Panc1 (cell line): ENCODE measurements at regions not wholly inside any gene's neighbourhood (a gene's known extent, or its start where the extent isn't known, plus 50 kb on each side); places are given as distances from the start of the nearest gene placed in this dataset.

ENCODE experiments used
- ATAC-seq: fragments of 200-7000 bp; cut with Tn5 transposase; 2 replicates; pipeline ENCODE4 v1.9.1; 2020; ENCODE audit warnings: mild to moderate bottlenecking, moderate library complexity
- BruUV-seq: library from RNA; stranded (reverse); fragments of 400-500 nt; replicated peaks from 2 replicates; lab custom pipeline; 2021; lab: Mats Ljungman, UMichigan
- CTCF ChIA-PET: fragments of 300-600 bp; sonication (Branson Sonifier 250); formaldehyde crosslinking; loops from one replicate; lab custom pipeline; 2022; ENCODE audit warnings: antibody characterized with exemption; lab: Charles Lee
- POLR2A ChIA-PET: fragments of 300-600 bp; sonication (Branson Sonifier 250); formaldehyde crosslinking; loops from one replicate; lab custom pipeline; 2022; ENCODE audit warnings: antibody characterized with exemption; lab: Charles Lee
- DNase-seq: peaks from one replicate; pipeline ENCODE4 v3.0.0-alpha.2; 2010; ENCODE audit warnings: low read depth, low spot score
- H3K27ac ChIP-seq: 2 replicates; pipeline ENCODE4 v1.5.1; 2011; ENCODE audit warnings: mild to moderate bottlenecking, low read length, inconsistent platforms
- H3K27me3 ChIP-seq: fragments of 200-500 bp; sonication (Bioruptor generic); 2 replicates; pipeline ENCODE4 v1.6.0; 2014; ENCODE audit warnings: low read length, inconsistent platforms; ENCODE audit not compliant: control insufficient read depth, insufficient read depth
- H3K36me3 ChIP-seq: fragments of 200-500 bp; sonication (Bioruptor generic); 2 replicates; pipeline ENCODE4 v1.5.1; 2014; ENCODE audit warnings: inconsistent platforms, mild to moderate bottlenecking, low read length, moderate library complexity; ENCODE audit not compliant: control insufficient read depth, insufficient read depth
- H3K4me1 ChIP-seq: 2 replicates; pipeline ENCODE4 v1.5.1; 2011; ENCODE audit warnings: inconsistent platforms, mild to moderate bottlenecking, low read length, moderate library complexity; ENCODE audit not compliant: control insufficient read depth, insufficient read depth
- H3K4me3 ChIP-seq, 2 experiments: 2 replicates each; pipeline ENCODE4 v1.5.1; 2011 to 2012; ENCODE audit warnings: low read depth in 2 of 2, low read length in 2 of 2, mild to moderate bottlenecking in 2 of 2, inconsistent platforms in 1 of 2, moderate library complexity in 1 of 2
- H3K9me3 ChIP-seq: fragments of 200-500 bp; sonication (Bioruptor generic); 2 replicates; pipeline ENCODE4 v1.5.1; 2014; ENCODE audit warnings: low read depth, mild to moderate bottlenecking, inconsistent platforms, low read length, moderate library complexity; ENCODE audit not compliant: control insufficient read depth, insufficient read depth
- POLR2AphosphoS5 ChIP-seq: IDR thresholded peaks from 2 replicates; pipeline ENCODE4 v1.6.1; 2012; ENCODE audit warnings: mild to moderate bottlenecking, low read depth, low read length, moderate library complexity
- SIN3A ChIP-seq: IDR thresholded peaks from 2 replicates; pipeline ENCODE4 v1.6.1; 2012; ENCODE audit warnings: low read depth, mild to moderate bottlenecking, low read length, moderate library complexity, borderline replicate concordance; ENCODE audit not compliant: insufficient read depth
- TCF7L2 ChIP-seq: IDR thresholded peaks from 2 replicates; pipeline ENCODE4 v1.6.1; 2011; ENCODE audit warnings: mild to moderate bottlenecking, low read depth, low read length, inconsistent platforms
- in situ Hi-C: cut with HindIII; loops from 2 replicates; pipeline ENCODE4 v1.10.0; 2016; ENCODE audit warnings: low sequenced_read_pairs, low pct_unique_long_range_greater_than_20kb
- intact Hi-C: fragments of 100-400 bp; cut with micrococcal nuclease; formaldehyde crosslinking; loops from one replicate; pipeline ENCODE4 v1.10.0; 2022; ENCODE audit not compliant: unreplicated experiment
- TF ChIP-seq, protein P1 (sequence below): fragments of 450-650 bp; IDR thresholded peaks from 2 replicates; pipeline ENCODE4 v1.5.1; 2017; ENCODE audit warnings: mild to moderate bottlenecking
- TF ChIP-seq, protein P2 (sequence below), 2 experiments: IDR thresholded peaks; 2 replicates each; pipeline ENCODE4 v1.6.1; 2011 to 2012; ENCODE audit warnings: low read depth in 2 of 2, control low read depth in 1 of 2, low read length in 1 of 2, mild to moderate bottlenecking in 1 of 2, moderate library complexity in 1 of 2; ENCODE audit not compliant: insufficient read depth in 1 of 2

DNA sequence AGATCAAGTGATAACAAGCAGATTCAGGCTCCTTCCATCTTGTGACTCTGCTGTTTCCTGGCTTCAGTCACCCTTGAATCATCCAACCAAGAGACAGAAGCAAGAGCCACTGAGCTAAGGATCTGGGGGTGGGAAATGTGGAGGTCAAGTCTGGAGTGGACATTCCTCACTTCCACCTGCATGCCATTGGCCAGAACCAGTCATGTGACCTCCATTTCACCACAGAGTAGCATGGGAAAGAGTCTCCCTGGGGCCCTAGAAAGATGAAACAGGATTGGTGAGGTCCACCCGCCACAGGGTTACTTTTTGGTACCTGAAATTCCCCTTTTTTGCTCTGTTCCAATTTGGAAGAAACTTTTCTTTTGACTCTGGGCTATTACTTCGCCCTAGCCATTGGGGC is 1006.0 kb upstream of the EEF2KMT start:
- H3K36me3 ChIP-seq = no peaks in the 10 kb centered on the region
- POLR2A ChIA-PET = no interaction called here
- H3K4me1 ChIP-seq = no peaks in the 10 kb centered on the region
- no peaks in the 10 kb centered on the region for H3K27me3 ChIP-seq
- H3K27ac ChIP-seq = no peak overlapping the region
- no TSS peak for BruUV-seq
- TF ChIP-seq SIN3A = no peak
- no peak for TF ChIP-seq POLR2AphosphoS5
- TF ChIP-seq, protein P1, sequence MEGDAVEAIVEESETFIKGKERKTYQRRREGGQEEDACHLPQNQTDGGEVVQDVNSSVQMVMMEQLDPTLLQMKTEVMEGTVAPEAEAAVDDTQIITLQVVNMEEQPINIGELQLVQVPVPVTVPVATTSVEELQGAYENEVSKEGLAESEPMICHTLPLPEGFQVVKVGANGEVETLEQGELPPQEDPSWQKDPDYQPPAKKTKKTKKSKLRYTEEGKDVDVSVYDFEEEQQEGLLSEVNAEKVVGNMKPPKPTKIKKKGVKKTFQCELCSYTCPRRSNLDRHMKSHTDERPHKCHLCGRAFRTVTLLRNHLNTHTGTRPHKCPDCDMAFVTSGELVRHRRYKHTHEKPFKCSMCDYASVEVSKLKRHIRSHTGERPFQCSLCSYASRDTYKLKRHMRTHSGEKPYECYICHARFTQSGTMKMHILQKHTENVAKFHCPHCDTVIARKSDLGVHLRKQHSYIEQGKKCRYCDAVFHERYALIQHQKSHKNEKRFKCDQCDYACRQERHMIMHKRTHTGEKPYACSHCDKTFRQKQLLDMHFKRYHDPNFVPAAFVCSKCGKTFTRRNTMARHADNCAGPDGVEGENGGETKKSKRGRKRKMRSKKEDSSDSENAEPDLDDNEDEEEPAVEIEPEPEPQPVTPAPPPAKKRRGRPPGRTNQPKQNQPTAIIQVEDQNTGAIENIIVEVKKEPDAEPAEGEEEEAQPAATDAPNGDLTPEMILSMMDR = no peak
- TF ChIP-seq TCF7L2 = no peak
- TF ChIP-seq, protein P2, sequence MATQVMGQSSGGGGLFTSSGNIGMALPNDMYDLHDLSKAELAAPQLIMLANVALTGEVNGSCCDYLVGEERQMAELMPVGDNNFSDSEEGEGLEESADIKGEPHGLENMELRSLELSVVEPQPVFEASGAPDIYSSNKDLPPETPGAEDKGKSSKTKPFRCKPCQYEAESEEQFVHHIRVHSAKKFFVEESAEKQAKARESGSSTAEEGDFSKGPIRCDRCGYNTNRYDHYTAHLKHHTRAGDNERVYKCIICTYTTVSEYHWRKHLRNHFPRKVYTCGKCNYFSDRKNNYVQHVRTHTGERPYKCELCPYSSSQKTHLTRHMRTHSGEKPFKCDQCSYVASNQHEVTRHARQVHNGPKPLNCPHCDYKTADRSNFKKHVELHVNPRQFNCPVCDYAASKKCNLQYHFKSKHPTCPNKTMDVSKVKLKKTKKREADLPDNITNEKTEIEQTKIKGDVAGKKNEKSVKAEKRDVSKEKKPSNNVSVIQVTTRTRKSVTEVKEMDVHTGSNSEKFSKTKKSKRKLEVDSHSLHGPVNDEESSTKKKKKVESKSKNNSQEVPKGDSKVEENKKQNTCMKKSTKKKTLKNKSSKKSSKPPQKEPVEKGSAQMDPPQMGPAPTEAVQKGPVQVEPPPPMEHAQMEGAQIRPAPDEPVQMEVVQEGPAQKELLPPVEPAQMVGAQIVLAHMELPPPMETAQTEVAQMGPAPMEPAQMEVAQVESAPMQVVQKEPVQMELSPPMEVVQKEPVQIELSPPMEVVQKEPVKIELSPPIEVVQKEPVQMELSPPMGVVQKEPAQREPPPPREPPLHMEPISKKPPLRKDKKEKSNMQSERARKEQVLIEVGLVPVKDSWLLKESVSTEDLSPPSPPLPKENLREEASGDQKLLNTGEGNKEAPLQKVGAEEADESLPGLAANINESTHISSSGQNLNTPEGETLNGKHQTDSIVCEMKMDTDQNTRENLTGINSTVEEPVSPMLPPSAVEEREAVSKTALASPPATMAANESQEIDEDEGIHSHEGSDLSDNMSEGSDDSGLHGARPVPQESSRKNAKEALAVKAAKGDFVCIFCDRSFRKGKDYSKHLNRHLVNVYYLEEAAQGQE (IDR thresholded peaks at IDR 0.05; ENCODE audit: insufficient read depth in 1 of 2, low read depth in 2 of 2, low read length in 1 of 2) = no peak
- DNase-seq (no peak), ATAC-seq (no peak)
- H3K4me3 ChIP-seq = no peak overlapping the region
- no peaks in the 10 kb centered on the region for H3K9me3 ChIP-seq
- intact Hi-C loops (no loop called here), in situ Hi-C loops (no loop called here)
- CTCF ChIA-PET = no interaction called here

DNA sequence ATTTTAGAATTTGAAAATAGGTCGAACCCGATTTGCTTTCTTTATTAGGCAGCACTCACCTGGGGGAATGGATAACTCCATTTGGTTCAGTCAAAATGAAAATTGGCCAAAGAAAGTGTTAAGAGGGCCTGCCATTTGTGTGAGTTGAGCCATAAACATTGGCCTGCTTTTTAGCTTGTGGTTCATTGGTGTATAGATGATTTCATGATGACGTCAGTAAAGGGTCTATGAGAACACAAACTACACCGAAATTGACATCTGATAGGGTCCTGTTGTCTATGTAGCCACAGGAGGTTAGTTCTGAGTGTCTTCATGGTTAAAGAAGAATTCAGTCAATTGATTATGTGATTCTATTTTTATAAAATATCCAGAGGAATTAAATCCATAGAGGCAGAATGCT is 1001.5 kb upstream of the EEF2KMT start:
- BruUV-seq = no TSS peak
- H3K27ac ChIP-seq = no peak overlapping the region
- ATAC-seq (no peak), DNase-seq (no peak)
- no peaks in the 10 kb centered on the region for H3K36me3 ChIP-seq
- in situ Hi-C loops = no loop called here
- H3K4me3 ChIP-seq = no peak overlapping the region
- CTCF ChIA-PET = no interaction called here
- POLR2A ChIA-PET = no interaction called here
- no peaks in the 10 kb centered on the region for H3K9me3 ChIP-seq
- TF ChIP-seq, protein P1 = no peak
- TF ChIP-seq, protein P2 (IDR thresholded peaks at IDR 0.05; ENCODE audit: insufficient read depth in 1 of 2, low read depth in 2 of 2, low read length in 1 of 2) = no peak
- TF ChIP-seq POLR2AphosphoS5 (no peak), SIN3A (no peak), TCF7L2 (no peak)
- intact Hi-C loops = no loop called here
- no peaks in the 10 kb centered on the region for H3K4me1 ChIP-seq
- H3K27me3 ChIP-seq = no peaks in the 10 kb centered on the region
